ENCODE measurements at regions not wholly inside any gene's neighbourhood (a gene's known extent, or its start where the extent isn't known, plus 50 kb on each side); places are given as distances from the start of the nearest gene placed in this dataset.

DNA sequence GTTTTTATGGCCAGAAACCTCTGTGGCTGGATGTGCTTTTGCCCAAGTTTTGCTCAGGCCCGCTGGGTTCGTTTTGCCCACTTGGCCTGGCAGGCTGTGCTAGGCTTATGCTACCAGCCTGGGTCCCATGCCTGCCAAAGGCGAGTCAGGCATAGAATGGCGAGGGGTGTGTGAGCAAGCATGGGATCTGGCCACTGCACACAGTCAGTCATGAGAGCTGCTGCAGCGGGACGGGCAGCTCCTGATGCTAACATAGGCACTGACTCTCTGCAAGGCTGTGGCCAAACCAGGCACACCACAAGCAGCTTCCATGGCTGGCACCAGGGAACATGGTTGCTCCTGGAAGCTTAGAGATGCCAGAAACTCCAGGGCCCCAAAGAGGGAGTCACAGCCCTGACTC is 52.9 kb upstream of the PCDH15 start:
- no peak for DNase-seq (ENCODE audit: extremely low read depth in 1 of 11, low read depth in 9 of 11, low spot score in 4 of 11)

Data from renal cortex interstitium (tissue), 11 donors.